ENCODE measurements at regions not wholly inside any gene's neighbourhood (a gene's known extent, or its start where the extent isn't known, plus 50 kb on each side); places are given as distances from the start of the nearest gene placed in this dataset.

DNA sequence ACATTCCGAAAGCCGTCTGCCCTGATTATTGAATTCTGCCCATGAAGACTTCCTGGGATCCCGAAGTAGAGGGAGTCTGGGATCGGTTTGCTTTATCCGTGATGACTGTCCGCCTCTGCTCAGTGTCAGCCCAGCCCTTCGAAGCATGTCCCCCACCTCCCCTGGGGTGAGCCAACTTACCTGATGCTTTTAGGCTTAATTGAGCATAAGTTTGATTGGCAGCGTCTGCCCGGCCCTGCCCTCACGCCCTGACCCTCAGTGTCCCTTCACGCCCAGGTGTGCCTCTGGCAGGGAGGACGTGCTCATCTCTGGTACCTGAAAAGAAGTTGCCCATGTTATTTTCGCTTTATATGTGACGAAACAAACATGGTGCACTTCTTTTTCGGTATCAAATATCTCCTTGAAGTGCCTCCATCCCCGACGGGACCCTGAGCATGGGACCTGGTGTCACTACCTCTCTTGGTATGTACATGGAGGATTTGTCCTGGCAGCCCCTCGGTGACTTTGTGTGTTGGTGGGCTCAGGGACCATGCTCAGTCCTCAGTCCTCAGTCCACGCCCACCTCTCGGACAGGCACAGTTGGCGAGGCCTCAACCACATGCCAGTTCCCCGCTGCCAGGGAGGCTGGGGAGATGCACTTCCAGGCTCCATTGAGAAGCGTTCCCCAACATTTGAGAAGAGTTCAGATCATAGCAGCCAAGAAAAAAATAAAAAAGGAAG, 130.1 kb upstream of the RTL1 start:
- Histone ChIP-seq H4K20me1 (ENCODE audit: insufficient read depth) (no peaks in the 10 kb centered on the region), H3K4me2 (ENCODE audit: low read length) (no peak overlapping the region), H2AFZ (ENCODE audit: low read depth, low read length) (no peak overlapping the region), H3K27me3 (ENCODE audit: insufficient read depth, low read depth, low read length) (no peaks in the 10 kb centered on the region), H3K27ac (ENCODE audit: low read length) (no peak overlapping the region), H3K9me2 (ENCODE audit: insufficient read depth, low read length) (no peaks in the 10 kb centered on the region), H3K9me3 (ENCODE audit: low read length) (no peaks in the 10 kb centered on the region), H3K4me3 (ENCODE audit: low read length) (no peak overlapping the region), H3K9ac (ENCODE audit: low read length) (no peak overlapping the region), H3F3A (ENCODE audit: insufficient read depth, low read length, poor library complexity, severe bottlenecking) (no peaks in the 10 kb centered on the region), H3K36me3 (ENCODE audit: insufficient read depth, low read length) (no peaks in the 10 kb centered on the region), H3K79me2 (replicated peaks; ENCODE audit: insufficient read depth, low read length) (no peaks in the 10 kb centered on the region)
- no peak for TF ChIP-seq SMC3 (conservative IDR thresholded peaks at IDR 0.05; ENCODE audit: poor library complexity)
- no peak for TF ChIP-seq POLR2AphosphoS5 (IDR thresholded peaks at IDR 0.05)
- no peak for TF ChIP-seq RAD21 (conservative IDR thresholded peaks at IDR 0.05)
- no peak for TF ChIP-seq EP300 (conservative IDR thresholded peaks at IDR 0.05; ENCODE audit: poor library complexity, severe bottlenecking)
- TF ChIP-seq, protein P1, sequence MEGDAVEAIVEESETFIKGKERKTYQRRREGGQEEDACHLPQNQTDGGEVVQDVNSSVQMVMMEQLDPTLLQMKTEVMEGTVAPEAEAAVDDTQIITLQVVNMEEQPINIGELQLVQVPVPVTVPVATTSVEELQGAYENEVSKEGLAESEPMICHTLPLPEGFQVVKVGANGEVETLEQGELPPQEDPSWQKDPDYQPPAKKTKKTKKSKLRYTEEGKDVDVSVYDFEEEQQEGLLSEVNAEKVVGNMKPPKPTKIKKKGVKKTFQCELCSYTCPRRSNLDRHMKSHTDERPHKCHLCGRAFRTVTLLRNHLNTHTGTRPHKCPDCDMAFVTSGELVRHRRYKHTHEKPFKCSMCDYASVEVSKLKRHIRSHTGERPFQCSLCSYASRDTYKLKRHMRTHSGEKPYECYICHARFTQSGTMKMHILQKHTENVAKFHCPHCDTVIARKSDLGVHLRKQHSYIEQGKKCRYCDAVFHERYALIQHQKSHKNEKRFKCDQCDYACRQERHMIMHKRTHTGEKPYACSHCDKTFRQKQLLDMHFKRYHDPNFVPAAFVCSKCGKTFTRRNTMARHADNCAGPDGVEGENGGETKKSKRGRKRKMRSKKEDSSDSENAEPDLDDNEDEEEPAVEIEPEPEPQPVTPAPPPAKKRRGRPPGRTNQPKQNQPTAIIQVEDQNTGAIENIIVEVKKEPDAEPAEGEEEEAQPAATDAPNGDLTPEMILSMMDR (IDR thresholded peaks at IDR 0.05; ENCODE audit: poor library complexity, severe bottlenecking): no peak
- no peak for TF ChIP-seq MXI1 (conservative IDR thresholded peaks at IDR 0.05; ENCODE audit: poor library complexity, severe bottlenecking)
- TF ChIP-seq, protein P2, sequence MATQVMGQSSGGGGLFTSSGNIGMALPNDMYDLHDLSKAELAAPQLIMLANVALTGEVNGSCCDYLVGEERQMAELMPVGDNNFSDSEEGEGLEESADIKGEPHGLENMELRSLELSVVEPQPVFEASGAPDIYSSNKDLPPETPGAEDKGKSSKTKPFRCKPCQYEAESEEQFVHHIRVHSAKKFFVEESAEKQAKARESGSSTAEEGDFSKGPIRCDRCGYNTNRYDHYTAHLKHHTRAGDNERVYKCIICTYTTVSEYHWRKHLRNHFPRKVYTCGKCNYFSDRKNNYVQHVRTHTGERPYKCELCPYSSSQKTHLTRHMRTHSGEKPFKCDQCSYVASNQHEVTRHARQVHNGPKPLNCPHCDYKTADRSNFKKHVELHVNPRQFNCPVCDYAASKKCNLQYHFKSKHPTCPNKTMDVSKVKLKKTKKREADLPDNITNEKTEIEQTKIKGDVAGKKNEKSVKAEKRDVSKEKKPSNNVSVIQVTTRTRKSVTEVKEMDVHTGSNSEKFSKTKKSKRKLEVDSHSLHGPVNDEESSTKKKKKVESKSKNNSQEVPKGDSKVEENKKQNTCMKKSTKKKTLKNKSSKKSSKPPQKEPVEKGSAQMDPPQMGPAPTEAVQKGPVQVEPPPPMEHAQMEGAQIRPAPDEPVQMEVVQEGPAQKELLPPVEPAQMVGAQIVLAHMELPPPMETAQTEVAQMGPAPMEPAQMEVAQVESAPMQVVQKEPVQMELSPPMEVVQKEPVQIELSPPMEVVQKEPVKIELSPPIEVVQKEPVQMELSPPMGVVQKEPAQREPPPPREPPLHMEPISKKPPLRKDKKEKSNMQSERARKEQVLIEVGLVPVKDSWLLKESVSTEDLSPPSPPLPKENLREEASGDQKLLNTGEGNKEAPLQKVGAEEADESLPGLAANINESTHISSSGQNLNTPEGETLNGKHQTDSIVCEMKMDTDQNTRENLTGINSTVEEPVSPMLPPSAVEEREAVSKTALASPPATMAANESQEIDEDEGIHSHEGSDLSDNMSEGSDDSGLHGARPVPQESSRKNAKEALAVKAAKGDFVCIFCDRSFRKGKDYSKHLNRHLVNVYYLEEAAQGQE (IDR thresholded peaks at IDR 0.05; ENCODE audit: borderline replicate concordance): no peak
- no peak for TF ChIP-seq EZH2 (IDR thresholded peaks at IDR 0.05; ENCODE audit: borderline replicate concordance, insufficient read depth, low read length, poor library complexity, severe bottlenecking)
- no peak for TF ChIP-seq TAF1 (IDR thresholded peaks at IDR 0.05; ENCODE audit: low read depth)

DNA sequence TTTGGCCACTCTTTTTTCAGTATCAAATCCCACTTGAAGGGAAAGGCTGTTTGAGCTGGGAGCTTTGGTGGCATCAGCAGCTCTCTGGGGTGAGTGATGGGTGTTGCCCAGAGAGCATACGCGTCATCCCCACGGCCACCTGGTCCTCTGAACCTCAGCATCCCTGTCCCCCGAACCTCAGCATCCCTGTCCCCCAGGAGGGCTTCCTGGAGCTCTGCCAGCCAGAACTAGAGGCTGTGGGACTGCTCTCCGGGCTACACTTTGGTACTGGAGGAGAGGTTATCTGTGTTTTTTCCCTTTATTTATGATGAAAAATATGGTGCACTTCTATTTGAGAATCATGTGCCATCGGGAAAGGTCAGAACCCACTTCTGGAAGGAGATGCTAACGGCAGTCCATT, 131.5 kb upstream of the RTL1 start:
- TF ChIP-seq SMC3 (conservative IDR thresholded peaks at IDR 0.05; ENCODE audit: poor library complexity) (no peak), MXI1 (conservative IDR thresholded peaks at IDR 0.05; ENCODE audit: poor library complexity, severe bottlenecking) (no peak), EP300 (conservative IDR thresholded peaks at IDR 0.05; ENCODE audit: poor library complexity, severe bottlenecking) (no peak), TAF1 (IDR thresholded peaks at IDR 0.05; ENCODE audit: low read depth) (no peak)
- TF ChIP-seq, protein P1 (IDR thresholded peaks at IDR 0.05; ENCODE audit: poor library complexity, severe bottlenecking): no peak
- Histone ChIP-seq H3K79me2 (replicated peaks; ENCODE audit: insufficient read depth, low read length) (no peaks in the 10 kb centered on the region), H3F3A (ENCODE audit: insufficient read depth, low read length, poor library complexity, severe bottlenecking) (no peaks in the 10 kb centered on the region), H4K20me1 (ENCODE audit: insufficient read depth) (no peaks in the 10 kb centered on the region), H3K9me3 (ENCODE audit: low read length) (no peaks in the 10 kb centered on the region), H3K4me3 (ENCODE audit: low read length) (no peak overlapping the region), H2AFZ (ENCODE audit: low read depth, low read length) (no peak overlapping the region), H3K36me3 (ENCODE audit: insufficient read depth, low read length) (no peaks in the 10 kb centered on the region), H3K27ac (ENCODE audit: low read length) (no peak overlapping the region), H3K27me3 (ENCODE audit: insufficient read depth, low read depth, low read length) (no peaks in the 10 kb centered on the region), H3K9ac (ENCODE audit: low read length) (no peak overlapping the region), H3K4me2 (ENCODE audit: low read length) (no peak overlapping the region), H3K9me2 (ENCODE audit: insufficient read depth, low read length) (no peaks in the 10 kb centered on the region)

Measured in neural cell (in vitro differentiated cells).